B cell (primary cell): ENCODE measurements at regions not wholly inside any gene's neighbourhood (a gene's known extent, or its start where the extent isn't known, plus 50 kb on each side); places are given as distances from the start of the nearest gene placed in this dataset.

Source experiments
- ATAC-seq: fragments of 200-7000 bp; cut with Tn5 transposase; one replicate; pipeline ENCODE4 v1.10.0; 2021; ENCODE audit warnings: low read depth, mild to moderate bottlenecking, moderate number of reproducible peaks, moderate library complexity
- CTCF ChIA-PET: fragments of 350-600 bp; sonication (Branson Sonifier 250); formaldehyde crosslinking; loops from one replicate; lab custom pipeline; 2021; ENCODE audit warnings: antibody characterized with exemption, inconsistent platforms; lab: Charles Lee
- POLR2A ChIA-PET: fragments of 350-600 bp; sonication (Branson Sonifier 250); formaldehyde crosslinking; loops from one replicate; lab custom pipeline; 2021; ENCODE audit warnings: antibody characterized with exemption; lab: Charles Lee
- DNase-seq: peaks from one replicate; pipeline ENCODE4 v3.0.0; 2013
- H2AFZ ChIP-seq: 2 replicates; pipeline ENCODE4 v1.6.1; 2012; ENCODE audit warnings: mild to moderate bottlenecking, low read depth, low read length; ENCODE audit not compliant: insufficient read depth, poor library complexity, severe bottlenecking
- H3K27ac ChIP-seq, 2 donors: 1 replicate in 1 of 2; 2 replicates in 1 of 2; pipeline ENCODE4 v1.5.1; 2012 to 2013; ENCODE audit warnings: low read length in 2 of 2, mild to moderate bottlenecking in 2 of 2, moderate library complexity in 1 of 2
- H3K27me3 ChIP-seq, 4 experiments: fragments of 200-600 bp in 1 of 4; sonication (generic) in 1 of 4; replicated peaks in 1 of 4; 1 replicate in 2 of 4; 2 replicates in 2 of 4; pipeline versions ENCODE4 v1.6.1 to v1.7.0; 2013 to 2016; ENCODE audit warnings: low read length in 3 of 4, mild to moderate bottlenecking in 2 of 4, mixed read lengths in 1 of 4, moderate library complexity in 1 of 4; ENCODE audit not compliant: insufficient read depth in 4 of 4, control insufficient read depth in 3 of 4; ENCODE audit errors: control extremely low read depth in 1 of 4
- H3K36me3 ChIP-seq, 2 experiments: replicated peaks in 1 of 2; 1 replicate in 1 of 2; 2 replicates in 1 of 2; pipeline versions ENCODE4 v1.6.1 to v1.7.1; 2013; ENCODE audit warnings: low read length in 1 of 2; ENCODE audit not compliant: insufficient read depth in 2 of 2, control insufficient read depth in 1 of 2; ENCODE audit errors: control extremely low read depth in 1 of 2, extremely low read depth in 1 of 2
- H3K4me1 ChIP-seq, 2 donors: fragments of 200-600 bp in 1 of 2; sonication (generic) in 1 of 2; 1 replicate in 1 of 2; 2 replicates in 1 of 2; pipeline versions ENCODE4 v1.5.1 to v1.6.1; 2013 to 2017; ENCODE audit warnings: low read length in 2 of 2; ENCODE audit not compliant: control insufficient read depth in 2 of 2, insufficient read depth in 2 of 2
- H3K4me2 ChIP-seq: replicated peaks from 2 replicates; pipeline ENCODE3; 2012; ENCODE audit warnings: mild to moderate bottlenecking, low read depth, low read length; ENCODE audit not compliant: poor library complexity, severe bottlenecking
- H3K4me3 ChIP-seq, 5 experiments: fragments of 200-600 bp in 1 of 5; sonication (generic) in 1 of 5; 1 replicate in 3 of 5; 2 replicates in 2 of 5; pipeline versions ENCODE4 v1.5.1 to v1.7.0; 2011 to 2016; ENCODE audit warnings: low read length in 4 of 5, mild to moderate bottlenecking in 4 of 5, low read depth in 2 of 5, control low read depth in 1 of 5, moderate library complexity in 1 of 5; ENCODE audit not compliant: insufficient read depth in 1 of 5; ENCODE audit errors: control extremely low read depth in 1 of 5, extremely low read depth in 1 of 5
- H3K79me2 ChIP-seq: fragments of 200-600 bp; sonication (generic); one replicate; pipeline ENCODE4 v1.6.0; 2016; ENCODE audit warnings: low read length; ENCODE audit not compliant: control insufficient read depth, insufficient read depth
- H3K9ac ChIP-seq: fragments of 200-600 bp; sonication (generic); 2 replicates; pipeline ENCODE4 v1.6.1; 2017; ENCODE audit warnings: mild to moderate bottlenecking, low read length, moderate library complexity
- H3K9me3 ChIP-seq, 3 donors: one replicate each; pipeline versions ENCODE4 v1.6.1 to v1.7.1; 2013; ENCODE audit warnings: low read length in 2 of 3; ENCODE audit not compliant: control insufficient read depth in 2 of 3, insufficient read depth in 1 of 3; ENCODE audit errors: control extremely low read depth in 1 of 3
- H4K20me1 ChIP-seq: 2 replicates; pipeline ENCODE4 v1.6.0; 2012; ENCODE audit warnings: mild to moderate bottlenecking, low read length; ENCODE audit not compliant: insufficient read depth, control insufficient read depth, poor library complexity, severe bottlenecking
- H3K27ac Mint-ChIP-seq: one replicate; pipeline ENCODE4 v1.8.0; 2021; ENCODE audit warnings: mixed read lengths
- H3K27me3 Mint-ChIP-seq: one replicate; pipeline ENCODE4 v1.8.0; 2021; ENCODE audit warnings: mixed read lengths
- H3K4me1 Mint-ChIP-seq: one replicate; pipeline ENCODE4 v1.8.0; 2021; ENCODE audit warnings: mixed read lengths
- H3K4me3 Mint-ChIP-seq: one replicate; pipeline ENCODE4 v1.8.0; 2021; ENCODE audit warnings: mixed read lengths
- H3K9me3 Mint-ChIP-seq: one replicate; pipeline ENCODE4 v1.8.0; 2022; ENCODE audit warnings: mixed read lengths; ENCODE audit not compliant: insufficient read depth
- CTCF ChIP-seq: fragments of 200-600 bp; IDR thresholded peaks from one replicate; pipeline ENCODE4 v1.8.0; 2022; ENCODE audit warnings: antibody characterized with exemption, mild to moderate bottlenecking
- EZH2 ChIP-seq: IDR thresholded peaks from 2 replicates; pipeline ENCODE4 v1.6.1; 2012; ENCODE audit warnings: borderline replicate concordance, low read depth, mild to moderate bottlenecking, moderate library complexity, low read length; ENCODE audit not compliant: insufficient read depth, poor library complexity, severe bottlenecking
- WGBS: methylation state at CpG from one replicate; pipeline ENCODE4 v1.1.5; 2013; ENCODE audit warnings: missing lambda C conversion rate; ENCODE audit not compliant: insufficient coverage; 5-methylcytosine and 5-hydroxymethylcytosine counted together
- intact Hi-C: fragments of 100-400 bp; cut with micrococcal nuclease; formaldehyde crosslinking; loops from one replicate; pipeline ENCODE4 v1.10.0; 2022

DNA sequence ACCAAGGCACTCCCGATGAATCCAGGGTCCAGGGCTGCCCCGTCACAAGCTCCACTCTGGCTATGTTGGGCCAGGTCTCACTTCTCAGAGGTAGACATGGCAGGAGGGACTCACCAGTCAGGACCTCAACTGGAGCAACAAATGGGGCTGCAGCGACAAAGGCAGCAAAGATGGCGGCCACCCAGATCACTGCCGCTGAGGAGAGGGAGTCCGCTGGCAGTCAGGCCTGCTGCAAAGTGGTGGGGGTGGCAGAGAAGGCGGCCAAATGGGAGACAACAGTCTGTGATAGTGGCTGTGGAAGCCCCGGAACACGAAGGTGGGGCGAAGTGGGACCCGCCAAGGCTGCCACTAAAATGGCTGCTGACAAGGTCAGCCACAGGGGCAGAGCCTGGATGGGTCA, 143.3 kb upstream of the RADX start:
- Histone ChIP-seq H3K9ac (no peak overlapping the region), H3K27me3 (no peaks in the 10 kb centered on the region), H3K27ac (no peak overlapping the region), H3K4me3 (no peak overlapping the region), H3K79me2 (no peaks in the 10 kb centered on the region), H3K36me3 (no peaks in the 10 kb centered on the region), H3K4me1 (no peaks in the 10 kb centered on the region), H2AFZ (no peak overlapping the region), H3K4me2 (no peak overlapping the region), H4K20me1 (no peaks in the 10 kb centered on the region), H3K9me3 (no peaks in the 10 kb centered on the region)
- WGBS = 95% methylated on average over 3 of the region's 11 CpGs
- no peak overlapping the region for H3K4me3 Mint-ChIP-seq
- intact Hi-C loops = no loop called here
- no peak for DNase-seq
- no peak overlapping the region for H3K27ac Mint-ChIP-seq
- CTCF ChIA-PET = no interaction called here
- H3K9me3 Mint-ChIP-seq = no peaks in the 10 kb centered on the region
- H3K4me1 Mint-ChIP-seq = no peaks in the 10 kb centered on the region
- POLR2A ChIA-PET = no interaction called here
- no peaks in the 10 kb centered on the region for H3K27me3 Mint-ChIP-seq
- ATAC-seq = no peak
- TF ChIP-seq CTCF (no peak), EZH2 (no peak)

GRCh38 chrX:106479920-106480319, 131.9 kb upstream of the RADX start:
- intact Hi-C loops = loop anchor here (10.0 kb wide), 1 partner anchor 1595 kb away; no protein-coding TSS in a partner anchor
- ATAC-seq (no peak), DNase-seq (no peak)
- H3K27ac Mint-ChIP-seq = no peak overlapping the region
- Histone ChIP-seq H3K4me1 (peaks cover 0 to 8% of the 10 kb centered on the region in 2 donors), H3K4me3 (no peak overlapping the region), H3K36me3 (no peaks in the 10 kb centered on the region), H3K9ac (no peak overlapping the region), H3K27ac (no peak overlapping the region), H3K27me3 (no peaks in the 10 kb centered on the region), H3K79me2 (no peaks in the 10 kb centered on the region), H2AFZ (no peak overlapping the region), H3K9me3 (no peaks in the 10 kb centered on the region), H4K20me1 (no peaks in the 10 kb centered on the region), H3K4me2 (no peak overlapping the region)
- TF ChIP-seq CTCF = no peak
- TF ChIP-seq EZH2 = no peak
- POLR2A ChIA-PET = no interaction called here
- H3K27me3 Mint-ChIP-seq = no peaks in the 10 kb centered on the region
- peaks cover 16% of the 10 kb centered on the region for H3K4me1 Mint-ChIP-seq
- CTCF ChIA-PET = interaction anchor here (1.1 to 2.0 kb wide), 3 partner anchors 140 to 394 kb away, joined by 5 to 15 read pairs (median 6); no protein-coding TSS in a partner anchor
- H3K9me3 Mint-ChIP-seq = no peaks in the 10 kb centered on the region
- H3K4me3 Mint-ChIP-seq = no peak overlapping the region
- WGBS = 100% methylated on average over 1 of the region's 3 CpGs
